ENCODE measurements at regions not wholly inside any gene's neighbourhood (a gene's known extent, or its start where the extent isn't known, plus 50 kb on each side); places are given as distances from the start of the nearest gene placed in this dataset.

DNA sequence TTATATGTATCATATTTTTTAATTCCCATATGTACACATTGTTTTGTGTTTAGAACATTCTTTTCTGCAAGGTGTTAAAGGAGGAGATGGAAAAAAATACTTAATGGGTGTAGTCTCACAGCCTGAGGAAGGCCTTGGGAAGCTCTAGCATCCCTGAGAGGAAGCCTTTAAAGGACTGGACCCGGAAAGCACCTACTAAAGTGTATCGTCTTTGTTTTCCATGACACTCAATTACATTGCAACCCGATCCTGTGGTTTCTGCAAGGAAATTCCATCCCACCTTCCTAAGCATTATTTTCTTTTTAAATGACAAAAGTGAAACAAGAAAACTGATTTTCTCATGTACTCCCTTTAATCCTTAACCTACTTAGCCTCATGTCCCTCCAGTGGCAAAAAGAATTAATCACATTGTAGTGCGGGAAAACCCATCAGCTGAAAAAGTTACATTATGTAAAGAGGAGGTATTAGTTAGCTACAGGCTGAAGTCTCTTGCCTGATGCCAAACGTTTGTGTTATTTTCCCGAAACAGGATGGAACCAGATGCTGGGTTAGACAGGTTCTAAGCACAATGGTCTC is 147.8 kb upstream of the CPSF6 start:
- TF ChIP-seq, protein P1, sequence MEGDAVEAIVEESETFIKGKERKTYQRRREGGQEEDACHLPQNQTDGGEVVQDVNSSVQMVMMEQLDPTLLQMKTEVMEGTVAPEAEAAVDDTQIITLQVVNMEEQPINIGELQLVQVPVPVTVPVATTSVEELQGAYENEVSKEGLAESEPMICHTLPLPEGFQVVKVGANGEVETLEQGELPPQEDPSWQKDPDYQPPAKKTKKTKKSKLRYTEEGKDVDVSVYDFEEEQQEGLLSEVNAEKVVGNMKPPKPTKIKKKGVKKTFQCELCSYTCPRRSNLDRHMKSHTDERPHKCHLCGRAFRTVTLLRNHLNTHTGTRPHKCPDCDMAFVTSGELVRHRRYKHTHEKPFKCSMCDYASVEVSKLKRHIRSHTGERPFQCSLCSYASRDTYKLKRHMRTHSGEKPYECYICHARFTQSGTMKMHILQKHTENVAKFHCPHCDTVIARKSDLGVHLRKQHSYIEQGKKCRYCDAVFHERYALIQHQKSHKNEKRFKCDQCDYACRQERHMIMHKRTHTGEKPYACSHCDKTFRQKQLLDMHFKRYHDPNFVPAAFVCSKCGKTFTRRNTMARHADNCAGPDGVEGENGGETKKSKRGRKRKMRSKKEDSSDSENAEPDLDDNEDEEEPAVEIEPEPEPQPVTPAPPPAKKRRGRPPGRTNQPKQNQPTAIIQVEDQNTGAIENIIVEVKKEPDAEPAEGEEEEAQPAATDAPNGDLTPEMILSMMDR (IDR thresholded peaks at IDR 0.05; ENCODE audit: insufficient read depth, low read depth, low read length, missing control alignments), result no peak
- no peak overlapping the region for H3K4me3 ChIP-seq (ENCODE audit: low read length)
- no peak for DNase-seq (ENCODE audit: low read depth)

DNA sequence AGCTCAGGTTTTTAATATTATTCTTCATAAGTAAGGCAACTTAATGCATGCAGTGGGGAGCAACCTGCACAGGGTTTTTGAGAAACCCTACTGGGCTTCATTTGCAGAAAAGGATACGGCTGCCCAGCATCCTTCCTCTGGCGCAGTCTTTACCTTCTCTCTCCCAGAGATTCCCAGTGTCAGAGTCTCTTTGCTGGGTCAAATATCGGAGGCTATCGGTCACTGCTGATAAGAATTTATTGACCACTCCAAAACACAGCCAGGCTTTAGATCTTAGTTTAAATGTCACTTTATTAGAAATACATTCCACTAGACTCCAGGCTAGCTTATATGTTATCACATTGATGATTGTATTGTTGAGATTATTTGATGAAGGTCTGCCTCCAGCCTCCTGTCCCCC is 147.2 kb upstream of the CPSF6 start:
- TF ChIP-seq, protein P1 (IDR thresholded peaks at IDR 0.05; ENCODE audit: insufficient read depth, low read depth, low read length, missing control alignments), result no peak
- no peak for DNase-seq (ENCODE audit: low read depth)
- H3K4me3 ChIP-seq (ENCODE audit: low read length), result no peak overlapping the region

DNA sequence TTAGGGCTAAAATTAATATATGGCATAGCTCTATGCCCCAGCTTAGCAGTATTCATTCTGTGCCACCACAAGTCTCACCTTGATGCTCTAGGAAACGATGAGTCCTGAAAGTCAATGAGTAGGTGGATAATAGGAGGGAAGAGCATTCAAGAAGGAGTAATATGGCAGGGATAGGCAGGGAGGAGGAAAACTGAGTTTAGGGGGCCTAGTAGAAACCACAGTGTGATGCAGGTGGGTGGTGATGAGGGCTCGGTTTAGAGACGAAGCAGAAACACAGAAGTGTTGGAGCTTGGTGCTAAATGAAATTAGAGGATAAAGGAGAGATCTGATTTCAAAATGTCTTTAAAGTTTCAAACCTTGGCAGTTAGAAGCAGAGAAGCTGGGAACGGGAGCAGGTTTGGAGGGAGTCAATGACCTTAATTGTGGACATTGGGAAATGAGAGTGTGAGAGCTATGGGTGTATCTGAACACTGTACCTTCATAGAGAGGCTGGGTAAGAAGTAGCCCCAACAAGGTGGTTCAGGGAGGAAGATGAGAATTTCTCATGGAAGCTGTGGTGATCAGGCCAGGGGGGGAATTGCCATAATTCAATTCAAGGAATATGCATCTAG is 144.7 kb upstream of the CPSF6 start:
- TF ChIP-seq, protein P1 (IDR thresholded peaks at IDR 0.05; ENCODE audit: insufficient read depth, low read depth, low read length, missing control alignments), result no peak
- no peak for DNase-seq (ENCODE audit: low read depth)

DNA sequence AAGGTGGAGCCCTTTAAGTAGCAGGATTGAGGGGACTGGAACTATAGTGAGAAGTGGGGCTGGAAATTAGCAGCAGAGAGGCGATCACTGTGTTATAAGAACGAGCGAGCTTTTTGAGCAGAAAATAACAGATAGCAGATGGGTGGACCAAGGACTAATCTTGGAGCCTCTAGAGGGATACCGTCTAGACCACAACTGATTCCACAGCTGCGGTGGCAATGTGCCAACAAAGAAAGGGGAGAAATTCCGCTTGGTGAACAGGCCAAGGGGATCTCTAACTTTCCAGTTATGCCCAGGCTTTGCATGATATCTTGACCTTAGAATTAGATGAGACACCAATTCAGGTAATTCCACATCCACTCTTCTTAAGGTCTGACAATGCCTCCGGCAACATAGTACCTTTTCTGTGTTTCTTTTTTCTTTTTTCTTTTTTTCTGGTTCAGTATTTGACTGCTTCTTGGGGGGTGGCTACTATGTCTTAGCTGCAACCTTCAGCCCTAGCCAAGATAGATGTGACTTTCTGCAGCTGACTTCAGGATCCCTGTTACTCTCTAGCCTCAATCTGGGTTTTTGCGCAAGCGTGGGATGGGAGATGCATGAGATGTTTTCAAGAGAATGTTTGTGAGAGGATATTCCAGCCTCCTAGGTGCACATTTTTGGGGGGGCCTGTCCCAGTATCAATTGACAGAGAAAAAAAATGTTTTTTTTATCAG is 143.4 kb upstream of the CPSF6 start:
- no peak for DNase-seq (ENCODE audit: low read depth)
- H3K4me3 ChIP-seq (ENCODE audit: low read length), result no peak overlapping the region
- TF ChIP-seq, protein P1 (IDR thresholded peaks at IDR 0.05; ENCODE audit: insufficient read depth, low read depth, low read length, missing control alignments), result no peak

More for the DNA sequence above, 144.7 kb upstream of the CPSF6 start:
- no peak overlapping the region for H3K4me3 ChIP-seq (ENCODE audit: low read length)

GRCh38 chr12:69096669-69097335 is 142.6 kb upstream of the CPSF6 start:
- DNase-seq (ENCODE audit: low read depth), result peak; percentile 31
- TF ChIP-seq, protein P1 (IDR thresholded peaks at IDR 0.05; ENCODE audit: insufficient read depth, low read depth, low read length, missing control alignments), result no peak
- no peak overlapping the region for H3K4me3 ChIP-seq (ENCODE audit: low read length)

- DNase-seq (ENCODE audit: low read depth), result peak; percentile 41
- H3K4me3 ChIP-seq (ENCODE audit: low read length), result no peak overlapping the region
- TF ChIP-seq, protein P1 (IDR thresholded peaks at IDR 0.05; ENCODE audit: insufficient read depth, low read depth, low read length, missing control alignments), result no peak
These were observed 141.6 kb upstream of the CPSF6 start for GRCh38 chr12:69097619-69098368.

Data from epithelial cell of esophagus (primary cell).